ENCODE measurements at regions not wholly inside any gene's neighbourhood (a gene's known extent, or its start where the extent isn't known, plus 50 kb on each side); places are given as distances from the start of the nearest gene placed in this dataset.

DNA sequence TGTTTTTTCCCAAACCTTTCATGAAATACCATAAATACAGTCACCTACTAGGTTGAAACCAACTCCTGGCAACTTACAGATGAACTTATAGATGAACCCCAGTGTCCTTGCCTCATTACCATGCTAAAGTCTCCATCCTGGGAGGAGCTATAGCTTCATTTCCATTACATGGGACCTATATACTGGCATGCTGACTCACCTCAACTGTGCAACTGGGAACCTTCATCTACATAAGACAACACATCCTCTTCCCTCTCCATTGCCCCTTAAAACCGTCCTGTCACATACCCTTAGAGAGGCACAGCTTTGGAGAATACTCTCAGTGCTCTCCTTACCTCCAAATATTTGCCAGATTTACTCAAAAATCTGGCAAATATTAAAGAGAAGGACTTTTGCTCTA lies 638.3 kb downstream of the HTR1A start:
- TF ChIP-seq, protein P1, sequence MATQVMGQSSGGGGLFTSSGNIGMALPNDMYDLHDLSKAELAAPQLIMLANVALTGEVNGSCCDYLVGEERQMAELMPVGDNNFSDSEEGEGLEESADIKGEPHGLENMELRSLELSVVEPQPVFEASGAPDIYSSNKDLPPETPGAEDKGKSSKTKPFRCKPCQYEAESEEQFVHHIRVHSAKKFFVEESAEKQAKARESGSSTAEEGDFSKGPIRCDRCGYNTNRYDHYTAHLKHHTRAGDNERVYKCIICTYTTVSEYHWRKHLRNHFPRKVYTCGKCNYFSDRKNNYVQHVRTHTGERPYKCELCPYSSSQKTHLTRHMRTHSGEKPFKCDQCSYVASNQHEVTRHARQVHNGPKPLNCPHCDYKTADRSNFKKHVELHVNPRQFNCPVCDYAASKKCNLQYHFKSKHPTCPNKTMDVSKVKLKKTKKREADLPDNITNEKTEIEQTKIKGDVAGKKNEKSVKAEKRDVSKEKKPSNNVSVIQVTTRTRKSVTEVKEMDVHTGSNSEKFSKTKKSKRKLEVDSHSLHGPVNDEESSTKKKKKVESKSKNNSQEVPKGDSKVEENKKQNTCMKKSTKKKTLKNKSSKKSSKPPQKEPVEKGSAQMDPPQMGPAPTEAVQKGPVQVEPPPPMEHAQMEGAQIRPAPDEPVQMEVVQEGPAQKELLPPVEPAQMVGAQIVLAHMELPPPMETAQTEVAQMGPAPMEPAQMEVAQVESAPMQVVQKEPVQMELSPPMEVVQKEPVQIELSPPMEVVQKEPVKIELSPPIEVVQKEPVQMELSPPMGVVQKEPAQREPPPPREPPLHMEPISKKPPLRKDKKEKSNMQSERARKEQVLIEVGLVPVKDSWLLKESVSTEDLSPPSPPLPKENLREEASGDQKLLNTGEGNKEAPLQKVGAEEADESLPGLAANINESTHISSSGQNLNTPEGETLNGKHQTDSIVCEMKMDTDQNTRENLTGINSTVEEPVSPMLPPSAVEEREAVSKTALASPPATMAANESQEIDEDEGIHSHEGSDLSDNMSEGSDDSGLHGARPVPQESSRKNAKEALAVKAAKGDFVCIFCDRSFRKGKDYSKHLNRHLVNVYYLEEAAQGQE (IDR thresholded peaks at IDR 0.05; ENCODE audit: borderline replicate concordance), result no peak
- TF ChIP-seq TAF1 (IDR thresholded peaks at IDR 0.05; ENCODE audit: low read depth), result no peak
- TF ChIP-seq, protein P2, sequence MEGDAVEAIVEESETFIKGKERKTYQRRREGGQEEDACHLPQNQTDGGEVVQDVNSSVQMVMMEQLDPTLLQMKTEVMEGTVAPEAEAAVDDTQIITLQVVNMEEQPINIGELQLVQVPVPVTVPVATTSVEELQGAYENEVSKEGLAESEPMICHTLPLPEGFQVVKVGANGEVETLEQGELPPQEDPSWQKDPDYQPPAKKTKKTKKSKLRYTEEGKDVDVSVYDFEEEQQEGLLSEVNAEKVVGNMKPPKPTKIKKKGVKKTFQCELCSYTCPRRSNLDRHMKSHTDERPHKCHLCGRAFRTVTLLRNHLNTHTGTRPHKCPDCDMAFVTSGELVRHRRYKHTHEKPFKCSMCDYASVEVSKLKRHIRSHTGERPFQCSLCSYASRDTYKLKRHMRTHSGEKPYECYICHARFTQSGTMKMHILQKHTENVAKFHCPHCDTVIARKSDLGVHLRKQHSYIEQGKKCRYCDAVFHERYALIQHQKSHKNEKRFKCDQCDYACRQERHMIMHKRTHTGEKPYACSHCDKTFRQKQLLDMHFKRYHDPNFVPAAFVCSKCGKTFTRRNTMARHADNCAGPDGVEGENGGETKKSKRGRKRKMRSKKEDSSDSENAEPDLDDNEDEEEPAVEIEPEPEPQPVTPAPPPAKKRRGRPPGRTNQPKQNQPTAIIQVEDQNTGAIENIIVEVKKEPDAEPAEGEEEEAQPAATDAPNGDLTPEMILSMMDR (IDR thresholded peaks at IDR 0.05; ENCODE audit: poor library complexity, severe bottlenecking), result no peak
- no peak overlapping the region for H3K27ac ChIP-seq (ENCODE audit: low read length)
- H3K9ac ChIP-seq (ENCODE audit: low read length), result no peak overlapping the region
- no peaks in the 10 kb centered on the region for H3K27me3 ChIP-seq (ENCODE audit: insufficient read depth, low read depth, low read length)
- H3K79me2 ChIP-seq (replicated peaks; ENCODE audit: insufficient read depth, low read length), result no peaks in the 10 kb centered on the region
- H3K4me2 ChIP-seq (ENCODE audit: low read length), result no peak overlapping the region
- H3K4me3 ChIP-seq (ENCODE audit: low read length), result no peak overlapping the region
- no peaks in the 10 kb centered on the region for H3K9me3 ChIP-seq (ENCODE audit: low read length)
- H3K36me3 ChIP-seq (ENCODE audit: insufficient read depth, low read length), result no peaks in the 10 kb centered on the region
- H3K9me2 ChIP-seq (ENCODE audit: insufficient read depth, low read length), result no peaks in the 10 kb centered on the region
- no peaks in the 10 kb centered on the region for H3F3A ChIP-seq (ENCODE audit: insufficient read depth, low read length, poor library complexity, severe bottlenecking)
- no peak overlapping the region for H2AFZ ChIP-seq (ENCODE audit: low read depth, low read length)
- H4K20me1 ChIP-seq (ENCODE audit: insufficient read depth), result no peaks in the 10 kb centered on the region

DNA sequence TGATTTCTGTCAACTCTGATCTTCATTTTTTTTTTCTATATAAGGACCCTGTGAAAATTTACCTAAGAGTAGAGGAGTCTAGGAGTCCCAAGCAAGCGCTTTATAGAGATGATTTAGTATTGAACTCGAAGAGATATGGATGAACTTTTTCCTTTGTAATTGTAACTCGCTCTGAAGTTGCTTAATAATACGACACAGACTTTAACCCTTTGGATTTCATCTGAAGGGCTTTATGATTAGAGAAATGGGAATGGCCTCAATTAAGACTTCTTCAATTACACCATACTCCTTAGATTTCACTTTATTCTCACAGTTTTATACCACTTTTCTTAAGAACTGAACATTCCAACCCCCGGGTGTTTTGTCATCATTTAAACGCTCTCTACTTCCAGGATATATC lies 647.7 kb downstream of the HTR1A start:
- Histone ChIP-seq H3K4me2 (ENCODE audit: low read length) (no peak overlapping the region), H3K9ac (ENCODE audit: low read length) (no peak overlapping the region), H3F3A (ENCODE audit: insufficient read depth, low read length, poor library complexity, severe bottlenecking) (no peaks in the 10 kb centered on the region), H3K27me3 (ENCODE audit: insufficient read depth, low read depth, low read length) (no peaks in the 10 kb centered on the region), H3K9me3 (ENCODE audit: low read length) (no peaks in the 10 kb centered on the region), H2AFZ (ENCODE audit: low read depth, low read length) (no peak overlapping the region), H3K9me2 (ENCODE audit: insufficient read depth, low read length) (no peaks in the 10 kb centered on the region), H3K79me2 (replicated peaks; ENCODE audit: insufficient read depth, low read length) (no peaks in the 10 kb centered on the region), H3K4me3 (ENCODE audit: low read length) (no peak overlapping the region), H4K20me1 (ENCODE audit: insufficient read depth) (no peaks in the 10 kb centered on the region), H3K36me3 (ENCODE audit: insufficient read depth, low read length) (no peaks in the 10 kb centered on the region), H3K27ac (ENCODE audit: low read length) (no peak overlapping the region)
- TF ChIP-seq POLR2AphosphoS5 (IDR thresholded peaks at IDR 0.05) (no peak), EZH2 (IDR thresholded peaks at IDR 0.05; ENCODE audit: borderline replicate concordance, insufficient read depth, low read length, poor library complexity, severe bottlenecking) (no peak)
- TF ChIP-seq, protein P1 (IDR thresholded peaks at IDR 0.05; ENCODE audit: borderline replicate concordance), result no peak
